HEK293 (cell line): ENCODE measurements at regions not wholly inside any gene's neighbourhood (a gene's known extent, or its start where the extent isn't known, plus 50 kb on each side); places are given as distances from the start of the nearest gene placed in this dataset.

ENCODE experiments used
- CTCF ChIA-PET: fragments of 350-600 bp; formaldehyde crosslinking; extraction: SDS; loops from one replicate; lab custom pipeline; 2021; ENCODE audit warnings: antibody characterized with exemption; lab: Yijun Ruan, JAX
- POLR2A ChIA-PET: fragments of 300-600 bp; formaldehyde crosslinking; extraction: SDS; loops from one replicate; lab custom pipeline; 2020; ENCODE audit warnings: antibody characterized with exemption, inconsistent platforms; lab: Yijun Ruan, JAX
- H3K27ac ChIP-seq: fragments of 200-500 bp; sonication (Bioruptor generic); 2 replicates; pipeline ENCODE4 v1.5.1; 2014; ENCODE audit warnings: low read depth, low read length, control low read depth, inconsistent platforms; ENCODE audit errors: extremely low read depth
- H3K36me3 ChIP-seq, 2 experiments: fragments of 200-500 bp in 1 of 2; sonication (Bioruptor generic) in 1 of 2; 1 replicate in 1 of 2; 2 replicates in 1 of 2; pipeline ENCODE4 v1.5.1; 2014 to 2017; ENCODE audit warnings: inconsistent platforms in 2 of 2, low read length in 2 of 2; ENCODE audit not compliant: control insufficient read depth in 2 of 2, insufficient read depth in 1 of 2
- H3K4me1 ChIP-seq: fragments of 200-500 bp; sonication (Bioruptor generic); 2 replicates; pipeline ENCODE4 v1.5.1; 2014; ENCODE audit warnings: mild to moderate bottlenecking, low read length, inconsistent platforms; ENCODE audit not compliant: control insufficient read depth, insufficient read depth
- H3K4me3 ChIP-seq: 2 replicates; pipeline ENCODE4 v1.5.1; 2011; ENCODE audit warnings: low read depth, mild to moderate bottlenecking, control low read depth, low read length, moderate library complexity
- H3K9me3 ChIP-seq: fragments of 200-500 bp; sonication (Bioruptor generic); 2 replicates; pipeline ENCODE4 v1.5.1; 2014; ENCODE audit warnings: low read depth, low read length, inconsistent platforms; ENCODE audit not compliant: control insufficient read depth, insufficient read depth
- GFI1B ChIP-seq: fragments of 450-650 bp; formaldehyde crosslinking; IDR thresholded peaks from 2 replicates; pipeline ENCODE4 v1.5.1; 2016; ENCODE audit warnings: missing biosample characterization, missing genetic modification characterization
- HOXC10 ChIP-seq: sonication (generic); formaldehyde crosslinking; IDR thresholded peaks from 2 replicates; pipeline ENCODE4 v1.8.1; 2023; ENCODE audit warnings: mild to moderate bottlenecking, missing genetic modification reagents
- KLF9 ChIP-seq: fragments of 450-650 bp; formaldehyde crosslinking; IDR thresholded peaks from 2 replicates; pipeline ENCODE4 v1.5.1; 2016; ENCODE audit warnings: missing biosample characterization, missing genetic modification characterization, low read depth
- MYNN ChIP-seq: fragments of 450-650 bp; formaldehyde crosslinking; IDR thresholded peaks from 2 replicates; pipeline ENCODE4 v1.5.1; 2016; ENCODE audit warnings: missing biosample characterization, missing genetic modification characterization, borderline replicate concordance
- PRDM1 ChIP-seq: fragments of 450-650 bp; formaldehyde crosslinking; IDR thresholded peaks from 2 replicates; pipeline ENCODE4; 2016; ENCODE audit warnings: missing biosample characterization, missing genetic modification characterization
- SALL2 ChIP-seq: fragments of 450-650 bp; formaldehyde crosslinking; IDR thresholded peaks from 2 replicates; pipeline ENCODE4 v1.5.0; 2017; ENCODE audit warnings: missing biosample characterization, mild to moderate bottlenecking, missing genetic modification characterization, borderline replicate concordance
- ZBTB17 ChIP-seq: fragments of 450-650 bp; formaldehyde crosslinking; IDR thresholded peaks from 2 replicates; pipeline ENCODE4 v1.5.1; 2016; ENCODE audit warnings: missing biosample characterization, missing genetic modification characterization
- ZBTB26 ChIP-seq: fragments of 450-650 bp; formaldehyde crosslinking; optimal IDR thresholded peaks from 2 replicates; pipeline ENCODE3; 2016; ENCODE audit warnings: missing biosample characterization, mild to moderate bottlenecking, missing genetic modification characterization
- ZBTB8A ChIP-seq: fragments of 450-650 bp; formaldehyde crosslinking; IDR thresholded peaks from 2 replicates; pipeline ENCODE4 v1.5.1; 2016; ENCODE audit warnings: missing biosample characterization, missing genetic modification characterization
- ZFHX2 ChIP-seq: fragments of 450-650 bp; formaldehyde crosslinking; conservative IDR thresholded peaks from 2 replicates; pipeline ENCODE4 v1.5.1; 2016; ENCODE audit warnings: missing biosample characterization, missing genetic modification characterization
- ZNF148 ChIP-seq: fragments of 450-650 bp; formaldehyde crosslinking; IDR thresholded peaks from 2 replicates; pipeline ENCODE4 v1.5.0; 2017; ENCODE audit warnings: missing biosample characterization, missing genetic modification characterization, borderline replicate concordance
- ZNF221 ChIP-seq: fragments of 450-650 bp; formaldehyde crosslinking; IDR thresholded peaks from 2 replicates; pipeline ENCODE4 v1.5.1; 2017; ENCODE audit warnings: missing biosample characterization, missing genetic modification characterization, borderline replicate concordance
- ZNF26 ChIP-seq: fragments of 450-650 bp; formaldehyde crosslinking; IDR thresholded peaks from 2 replicates; pipeline ENCODE4 v1.5.1; 2016; ENCODE audit warnings: missing biosample characterization, missing genetic modification characterization
- ZNF324 ChIP-seq: fragments of 450-650 bp; formaldehyde crosslinking; IDR thresholded peaks from 2 replicates; pipeline ENCODE4 v1.5.1; 2016; ENCODE audit warnings: missing biosample characterization, missing genetic modification characterization
- ZNF513 ChIP-seq: fragments of 450-650 bp; IDR thresholded peaks from 2 replicates; pipeline ENCODE4 v1.5.1; 2018; ENCODE audit warnings: missing biosample characterization, missing genetic modification characterization
- ZNF529 ChIP-seq: fragments of 450-650 bp; formaldehyde crosslinking; IDR thresholded peaks from 2 replicates; pipeline ENCODE4 v1.5.1; 2017; ENCODE audit warnings: missing genetic modification characterization, missing biosample characterization; ENCODE audit not compliant: insufficient replicate concordance
- ZNF560 ChIP-seq: fragments of 450-650 bp; formaldehyde crosslinking; IDR thresholded peaks from 2 replicates; pipeline ENCODE4 v1.5.1; 2017; ENCODE audit warnings: missing biosample characterization, missing genetic modification characterization, borderline replicate concordance
- ZNF561 ChIP-seq: fragments of 450-650 bp; IDR thresholded peaks from 2 replicates; pipeline ENCODE4 v1.5.1; 2018; ENCODE audit warnings: missing biosample characterization, missing genetic modification characterization, borderline replicate concordance
- ZNF670 ChIP-seq: fragments of 450-650 bp; formaldehyde crosslinking; IDR thresholded peaks from 2 replicates; pipeline ENCODE4 v1.5.1; 2016; ENCODE audit warnings: missing biosample characterization, missing genetic modification characterization, low read depth
- ZNF830 ChIP-seq: fragments of 450-650 bp; IDR thresholded peaks from 2 replicates; pipeline ENCODE4 v1.5.0; 2018; ENCODE audit warnings: missing biosample characterization, missing genetic modification characterization, low read depth, mild to moderate bottlenecking, moderate library complexity
- TF ChIP-seq, protein P1 (sequence below): fragments of 450-650 bp; formaldehyde crosslinking; IDR thresholded peaks from 2 replicates; pipeline ENCODE4 v1.5.1; 2016; ENCODE audit warnings: missing biosample characterization, missing genetic modification characterization
- TF ChIP-seq, protein P2 (sequence below): fragments of 450-650 bp; formaldehyde crosslinking; IDR thresholded peaks from 2 replicates; pipeline ENCODE4 v1.5.1; 2016; ENCODE audit warnings: missing biosample characterization, missing genetic modification characterization

DNA sequence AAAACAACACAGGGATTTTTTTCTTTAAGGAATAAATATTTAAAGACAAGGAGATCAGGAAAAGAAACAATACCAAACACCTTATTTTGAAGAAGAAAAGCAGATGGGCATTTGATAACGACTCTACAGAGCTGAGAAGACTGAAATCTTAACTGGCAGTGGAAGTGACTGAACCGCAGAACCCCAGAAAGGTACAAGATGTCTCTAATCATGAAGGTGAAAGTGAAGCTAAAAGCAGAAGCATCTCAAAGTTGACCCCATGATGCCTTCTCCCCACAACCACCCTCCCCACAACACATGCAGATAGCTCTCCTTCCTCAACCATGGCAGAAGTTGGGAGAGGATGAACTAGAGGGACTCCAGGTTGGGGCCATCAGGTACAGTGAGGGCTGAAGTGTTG, 129.6 kb downstream of the ZNF648 start (continued):
- no peak for TF ChIP-seq ZNF513 (tag by site-specific recombination)
- no peak for TF ChIP-seq KLF9 (tag by site-specific recombination)

DNA sequence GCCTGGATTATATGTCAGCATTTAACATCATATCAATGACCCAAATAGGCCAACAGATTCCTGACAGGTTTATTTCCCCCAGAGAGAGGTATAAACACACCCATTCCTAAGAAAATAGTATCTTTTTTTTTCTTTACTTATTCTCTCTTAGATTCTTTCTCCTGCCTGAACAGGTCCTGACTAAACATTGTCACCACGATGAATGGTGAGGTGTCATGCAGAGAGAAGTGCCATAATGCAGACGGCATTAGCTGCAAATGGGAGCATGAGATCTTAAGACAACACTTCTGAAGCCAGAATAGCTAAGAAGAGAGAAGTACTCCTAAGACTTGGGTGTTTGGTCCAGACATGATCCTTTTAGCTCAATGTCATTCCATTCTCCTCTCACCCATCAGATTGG, 131.3 kb downstream of the ZNF648 start:
- no peak for TF ChIP-seq ZBTB8A (tag by site-specific recombination)
- TF ChIP-seq, protein P1, sequence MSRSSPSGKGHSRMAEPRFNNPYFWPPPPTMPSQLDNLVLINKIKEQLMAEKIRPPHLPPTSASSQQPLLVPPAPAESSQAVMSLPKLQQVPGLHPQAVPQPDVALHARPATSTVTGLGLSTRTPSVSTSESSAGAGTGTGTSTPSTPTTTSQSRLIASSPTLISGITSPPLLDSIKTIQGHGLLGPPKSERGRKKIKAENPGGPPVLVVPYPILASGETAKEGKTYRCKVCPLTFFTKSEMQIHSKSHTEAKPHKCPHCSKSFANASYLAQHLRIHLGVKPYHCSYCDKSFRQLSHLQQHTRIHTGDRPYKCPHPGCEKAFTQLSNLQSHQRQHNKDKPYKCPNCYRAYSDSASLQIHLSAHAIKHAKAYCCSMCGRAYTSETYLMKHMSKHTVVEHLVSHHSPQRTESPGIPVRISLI = no peak
- TF ChIP-seq GFI1B (tag by site-specific recombination) = no peak
- TF ChIP-seq, protein P2, sequence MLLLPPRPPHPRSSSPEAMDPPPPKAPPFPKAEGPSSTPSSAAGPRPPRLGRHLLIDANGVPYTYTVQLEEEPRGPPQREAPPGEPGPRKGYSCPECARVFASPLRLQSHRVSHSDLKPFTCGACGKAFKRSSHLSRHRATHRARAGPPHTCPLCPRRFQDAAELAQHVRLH = no peak
- no peak for TF ChIP-seq ZBTB26
- no peak for TF ChIP-seq ZNF529 (tag by site-specific recombination)
- TF ChIP-seq ZNF324 (tag by site-specific recombination) = no peak
- TF ChIP-seq ZNF560 = no peak
- no peak for TF ChIP-seq ZNF670 (tag by site-specific recombination)
- TF ChIP-seq ZNF26 = no peak
- TF ChIP-seq MYNN (tag by site-specific recombination) = no peak
- no peak for TF ChIP-seq PRDM1 (tag by site-specific recombination)
- no peak for TF ChIP-seq HOXC10 (CRISPR knock-in tag)
- Histone ChIP-seq H3K27ac (no peak overlapping the region), H3K9me3 (no peaks in the 10 kb centered on the region), H3K4me1 (no peaks in the 10 kb centered on the region), H3K4me3 (no peak overlapping the region), H3K36me3 (no peaks in the 10 kb centered on the region)
- POLR2A ChIA-PET = no interaction called here
- CTCF ChIA-PET = no interaction called here

DNA sequence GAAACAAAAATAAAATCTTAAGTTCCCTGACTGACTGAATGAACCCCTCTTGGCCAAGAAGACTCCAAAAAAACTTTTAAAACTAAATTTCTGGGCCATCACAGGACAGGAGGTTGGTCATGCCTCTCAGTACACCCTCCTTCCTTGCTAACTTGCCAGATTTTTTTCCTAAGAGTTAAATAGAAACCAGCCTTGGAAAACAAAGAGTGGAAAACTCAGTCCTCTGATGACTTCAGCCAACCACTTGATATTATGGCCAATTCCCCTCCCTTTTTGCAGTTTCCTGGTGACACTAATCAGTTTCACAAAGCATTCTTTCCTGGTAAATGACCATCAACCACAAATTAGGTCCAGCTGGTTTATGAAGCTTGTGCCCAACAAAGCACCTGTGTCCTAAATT, 134.8 kb downstream of the ZNF648 start:
- CTCF ChIA-PET = no interaction called here
- Histone ChIP-seq H3K4me3 (no peak overlapping the region), H3K27ac (no peak overlapping the region), H3K36me3 (no peaks in the 10 kb centered on the region), H3K9me3 (no peaks in the 10 kb centered on the region), H3K4me1 (no peaks in the 10 kb centered on the region)
- POLR2A ChIA-PET = no interaction called here
- no peak for TF ChIP-seq ZBTB17 (tag by site-specific recombination)
- TF ChIP-seq SALL2 = no peak
- no peak for TF ChIP-seq ZNF830 (tag by site-specific recombination)
- TF ChIP-seq ZNF221 (tag by site-specific recombination) = no peak
- no peak for TF ChIP-seq ZNF148
- no peak for TF ChIP-seq ZFHX2 (tag by site-specific recombination)
- no peak for TF ChIP-seq ZNF561 (tag by site-specific recombination)
